ENCODE measurements at regions not wholly inside any gene's neighbourhood (a gene's known extent, or its start where the extent isn't known, plus 50 kb on each side); places are given as distances from the start of the nearest gene placed in this dataset.

DNA sequence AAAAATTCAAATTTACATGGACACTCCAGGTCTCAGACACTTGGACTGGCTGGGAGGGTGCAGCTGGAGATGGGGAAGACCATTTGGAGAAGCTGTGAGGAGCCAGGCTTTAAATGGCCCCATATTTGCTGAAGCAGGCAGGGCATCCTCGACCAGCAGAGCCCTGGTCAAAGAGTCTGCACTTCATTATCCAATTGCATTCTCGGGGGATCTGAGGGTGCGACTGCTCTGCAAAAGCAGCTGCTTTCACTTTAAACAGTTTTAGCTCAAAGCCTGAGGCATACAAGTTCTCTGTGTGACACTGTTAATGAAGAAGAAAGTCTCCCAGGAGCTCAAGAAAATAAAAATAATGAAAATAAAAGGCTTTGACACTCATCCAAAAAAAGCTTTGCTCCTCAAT, 98.0 kb upstream of the SLC25A36 start:
- TF ChIP-seq, protein P1, sequence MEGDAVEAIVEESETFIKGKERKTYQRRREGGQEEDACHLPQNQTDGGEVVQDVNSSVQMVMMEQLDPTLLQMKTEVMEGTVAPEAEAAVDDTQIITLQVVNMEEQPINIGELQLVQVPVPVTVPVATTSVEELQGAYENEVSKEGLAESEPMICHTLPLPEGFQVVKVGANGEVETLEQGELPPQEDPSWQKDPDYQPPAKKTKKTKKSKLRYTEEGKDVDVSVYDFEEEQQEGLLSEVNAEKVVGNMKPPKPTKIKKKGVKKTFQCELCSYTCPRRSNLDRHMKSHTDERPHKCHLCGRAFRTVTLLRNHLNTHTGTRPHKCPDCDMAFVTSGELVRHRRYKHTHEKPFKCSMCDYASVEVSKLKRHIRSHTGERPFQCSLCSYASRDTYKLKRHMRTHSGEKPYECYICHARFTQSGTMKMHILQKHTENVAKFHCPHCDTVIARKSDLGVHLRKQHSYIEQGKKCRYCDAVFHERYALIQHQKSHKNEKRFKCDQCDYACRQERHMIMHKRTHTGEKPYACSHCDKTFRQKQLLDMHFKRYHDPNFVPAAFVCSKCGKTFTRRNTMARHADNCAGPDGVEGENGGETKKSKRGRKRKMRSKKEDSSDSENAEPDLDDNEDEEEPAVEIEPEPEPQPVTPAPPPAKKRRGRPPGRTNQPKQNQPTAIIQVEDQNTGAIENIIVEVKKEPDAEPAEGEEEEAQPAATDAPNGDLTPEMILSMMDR (conservative IDR thresholded peaks at IDR 0.05 in 1 of 2, IDR thresholded peaks at IDR 0.05 in 1 of 2; ENCODE audit: extremely low read depth in 1 of 2, insufficient read depth in 1 of 2, low read depth in 1 of 2, low read length in 2 of 2): no peak
- no peak for TF ChIP-seq EZH2 (IDR thresholded peaks at IDR 0.05; ENCODE audit: borderline replicate concordance, low read length)
